Neural progenitor cell (in vitro differentiated cells): ENCODE measurements at regions not wholly inside any gene's neighbourhood (a gene's known extent, or its start where the extent isn't known, plus 50 kb on each side); places are given as distances from the start of the nearest gene placed in this dataset.

Experiments
- CTCF ChIP-seq: fragments of 200-600 bp; sonication (generic); IDR thresholded peaks from 2 replicates; pipeline ENCODE4 v1.5.1; 2017; ENCODE audit warnings: antibody characterized with exemption, mild to moderate bottlenecking
- EZH2 ChIP-seq: fragments of 200-600 bp; sonication (generic); IDR thresholded peaks from 2 replicates; pipeline ENCODE4 v1.6.1; 2017; ENCODE audit warnings: antibody characterized with exemption, mild to moderate bottlenecking, moderate library complexity
- EZH2phosphoT487 ChIP-seq: fragments of 200-600 bp; sonication (generic); IDR thresholded peaks from 2 replicates; pipeline ENCODE4 v1.6.1; 2017; ENCODE audit warnings: antibody characterized with exemption

GRCh38 chr4:127311924-127312323, 320.8 kb upstream of the INTU start:
- TF ChIP-seq EZH2phosphoT487 (no peak), EZH2 (no peak), CTCF (no peak)
